HG03442 (cell line): ENCODE measurements at regions not wholly inside any gene's neighbourhood (a gene's known extent, or its start where the extent isn't known, plus 50 kb on each side); places are given as distances from the start of the nearest gene placed in this dataset.
"Not testable (repeated sequence)": the region's sequence is repeated elsewhere in the genome, so short reads cannot be mapped to it uniquely, and the experiment has no call there.

Experiments used
- ATAC-seq: cut with Tn5 transposase; IDR thresholded peaks from one replicate; pipeline ENCODE4 v1.9.1; 2021; ENCODE audit warnings: mild to moderate bottlenecking, moderate library complexity; ENCODE audit not compliant: unreplicated experiment

DNA sequence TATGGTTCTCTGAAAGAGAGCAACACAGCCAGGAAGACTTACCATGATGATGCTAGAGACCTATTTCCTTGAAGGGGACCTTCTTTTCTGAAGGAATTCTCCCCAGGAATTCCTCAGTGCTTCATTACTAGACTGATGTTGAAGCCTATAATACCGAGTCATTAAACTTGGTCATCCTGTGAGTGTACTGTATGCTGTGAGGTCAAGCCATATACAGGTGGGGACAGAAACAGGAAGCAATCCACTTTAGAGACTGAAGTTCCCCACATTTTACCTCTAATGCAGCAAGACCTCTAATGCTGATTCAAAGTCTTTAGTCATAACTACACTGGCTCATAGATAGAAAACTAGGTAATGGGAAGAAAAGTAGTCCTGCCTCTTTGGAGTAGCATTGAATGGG lies 77.1 kb upstream of the RASEF start:
- no peak for ATAC-seq

DNA sequence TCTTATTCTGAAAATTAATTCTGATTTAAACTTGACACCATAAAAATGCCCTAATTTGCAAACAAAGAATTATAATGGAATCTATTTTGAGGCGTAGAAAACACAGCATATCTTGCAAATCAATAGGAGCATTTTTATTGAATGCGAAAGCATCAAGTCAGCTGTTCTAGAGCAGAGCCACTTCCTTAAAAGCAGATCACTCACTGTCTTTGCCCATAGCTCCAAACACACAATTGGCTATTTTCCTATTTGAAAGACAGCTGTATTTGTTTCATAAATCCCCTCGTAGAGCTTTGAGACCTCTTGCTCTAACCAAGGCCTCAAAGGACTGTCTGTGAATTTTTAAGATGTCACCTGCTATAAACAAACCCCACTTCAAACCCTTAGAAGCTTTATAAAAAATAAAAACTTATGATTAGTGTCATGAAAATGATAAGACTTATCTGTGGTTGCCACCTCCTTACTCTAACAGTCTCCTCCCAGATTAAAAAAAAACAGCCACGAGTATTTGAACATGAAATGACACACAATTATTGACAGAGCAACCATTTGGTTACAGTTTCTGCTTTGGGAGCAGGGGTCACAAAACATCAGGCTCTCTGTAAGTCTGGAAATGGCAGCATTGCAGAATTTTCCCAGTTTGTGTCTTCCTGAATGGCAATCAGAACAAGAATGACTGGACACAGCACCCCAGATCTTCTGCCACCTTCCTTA lies 75.6 kb upstream of the RASEF start:
- ATAC-seq, result no peak

DNA sequence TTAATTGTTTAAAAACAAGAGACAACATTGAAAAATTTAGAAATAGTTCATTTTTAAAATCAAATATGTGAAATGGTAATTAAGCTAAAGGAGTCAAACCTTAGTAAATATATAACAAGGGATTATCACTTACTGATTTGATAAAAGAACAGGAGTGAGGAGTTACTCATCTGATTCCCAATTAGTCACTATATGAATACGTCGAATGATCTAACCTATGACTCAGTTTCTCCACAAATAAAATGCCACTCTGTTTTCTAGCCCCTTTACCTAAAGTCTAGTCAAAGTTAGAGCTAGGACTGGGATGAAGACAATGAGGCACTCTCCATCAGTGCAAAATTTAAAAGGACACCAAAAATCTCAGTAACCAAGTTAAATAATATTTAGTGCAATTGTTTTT lies 70.4 kb upstream of the RASEF start:
- no peak for ATAC-seq

DNA sequence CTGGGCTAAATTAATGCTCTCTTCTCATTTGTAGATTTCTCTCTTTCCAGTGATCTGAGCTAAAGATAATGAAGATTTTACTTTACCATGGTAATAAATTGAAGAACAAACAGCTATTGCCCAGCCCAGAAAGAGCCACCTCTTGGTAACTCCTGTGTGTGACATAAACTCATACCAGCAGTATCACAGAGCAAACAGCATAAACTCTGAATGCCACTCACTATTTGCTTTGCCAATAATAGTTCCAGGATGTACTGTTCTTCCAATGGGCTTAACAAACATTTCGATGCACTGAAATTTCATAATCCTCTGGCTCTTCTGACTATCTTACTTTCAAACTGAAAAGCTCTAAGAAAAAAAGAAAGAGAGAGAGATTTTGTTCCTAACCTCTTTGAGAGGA lies 69.8 kb upstream of the RASEF start:
- ATAC-seq, result no peak

DNA sequence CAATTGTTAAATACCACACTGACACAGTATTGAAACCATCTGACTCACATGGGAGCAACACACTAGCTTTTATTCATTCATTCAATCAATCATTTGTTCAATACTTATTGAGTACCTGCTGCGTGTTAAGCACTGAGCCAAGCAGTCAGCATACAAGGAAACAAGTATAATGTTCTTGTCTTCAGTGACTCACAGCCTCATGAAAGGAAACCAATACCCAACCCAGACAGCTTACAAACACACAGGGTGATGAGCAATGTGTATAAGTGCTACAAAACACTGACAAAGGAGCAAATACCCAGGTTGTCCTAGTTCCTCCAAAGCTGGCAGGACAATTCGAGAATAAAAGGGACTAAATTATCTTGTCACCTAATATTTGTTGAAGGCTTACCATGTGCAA lies 67.6 kb upstream of the RASEF start:
- ATAC-seq, result no peak

DNA sequence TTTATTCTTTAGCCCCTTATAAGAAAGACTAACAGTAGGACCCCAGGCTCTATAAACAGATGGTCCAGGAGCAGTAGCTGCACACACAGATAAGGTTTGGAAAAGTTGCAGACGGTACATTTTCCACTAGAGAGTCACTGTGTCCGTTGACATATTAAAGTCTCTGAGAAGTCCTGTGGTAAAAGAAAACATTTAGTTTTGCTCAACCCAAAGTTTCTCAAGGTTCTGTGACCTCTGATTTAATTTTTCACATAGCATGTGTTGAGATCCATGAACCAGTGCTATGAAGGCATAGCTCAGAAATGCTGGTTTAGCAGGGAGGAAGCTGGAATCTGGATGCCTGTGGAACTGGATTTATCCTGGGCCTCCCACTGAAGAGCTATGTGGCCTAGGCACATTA lies 62.7 kb upstream of the RASEF start:
- ATAC-seq, result no peak

DNA sequence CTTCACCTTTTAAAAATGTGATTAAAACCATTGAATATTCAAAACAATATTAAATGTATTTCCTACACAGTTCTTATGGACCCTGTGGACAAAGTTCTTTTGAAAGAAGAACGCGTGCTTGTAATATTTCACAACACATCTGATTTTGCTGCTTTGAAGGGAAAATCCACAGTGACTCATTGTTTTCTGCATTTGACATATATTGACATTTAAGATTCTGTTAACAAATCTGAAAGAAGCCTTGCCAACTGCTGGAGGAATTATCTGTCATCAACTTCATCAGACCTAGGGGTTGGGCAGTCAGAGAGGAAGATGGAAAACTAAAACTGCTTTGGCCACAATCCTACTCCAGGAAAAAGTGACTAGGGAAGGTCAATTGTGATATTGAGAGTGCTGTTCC lies 56.9 kb upstream of the RASEF start:
- no peak for ATAC-seq

DNA sequence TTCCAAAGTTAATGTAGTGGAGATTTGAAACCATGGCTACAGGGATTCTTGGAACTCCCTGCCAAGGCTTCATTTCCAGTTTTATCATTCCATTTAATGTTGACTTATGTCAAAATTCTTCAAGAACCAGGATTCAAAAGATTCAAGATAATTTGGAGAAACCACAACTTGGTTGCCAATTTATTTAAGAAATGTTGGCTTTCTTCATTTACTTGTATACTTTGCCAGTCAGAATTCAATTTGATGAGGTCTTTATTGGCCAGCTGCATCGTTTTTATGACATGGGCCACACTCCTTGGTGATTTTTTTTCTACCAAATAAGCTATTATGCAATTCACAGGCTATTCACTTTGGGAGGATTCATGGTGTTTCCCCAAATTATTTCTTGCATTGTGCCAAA lies 53.1 kb upstream of the RASEF start:
- ATAC-seq, result no peak

DNA sequence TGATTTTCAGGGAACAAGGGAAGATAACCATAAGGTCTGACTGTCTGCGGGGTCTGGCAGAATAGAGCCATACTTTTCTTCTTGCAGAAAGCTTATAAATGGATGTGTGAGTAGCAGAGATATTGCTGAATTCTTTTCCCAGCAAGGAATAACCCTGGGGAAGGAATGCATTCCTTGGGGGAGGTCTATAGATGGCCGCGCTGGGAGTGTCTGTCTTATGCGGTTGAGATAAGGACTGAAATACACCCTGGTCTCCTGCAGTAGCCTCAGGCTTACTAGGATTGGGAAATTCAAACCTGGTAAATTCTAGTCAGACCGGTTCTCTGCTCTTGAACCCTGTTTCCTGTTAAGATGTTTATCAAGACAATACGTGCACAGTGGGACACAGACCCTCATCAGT lies 50.5 kb upstream of the RASEF start:
- ATAC-seq, result not testable (repeated sequence)
